GM12878 (cell line): ENCODE measurements at regions not wholly inside any gene's neighbourhood (a gene's known extent, or its start where the extent isn't known, plus 50 kb on each side); places are given as distances from the start of the nearest gene placed in this dataset.

Experiments used
- BRCA1 ChIP-seq: IDR thresholded peaks from 2 replicates; pipeline ENCODE4 v1.6.1; 2011; ENCODE audit warnings: low read depth, low read length, improper control_type of control experiment
- CHD2 ChIP-seq: IDR thresholded peaks from 2 replicates; pipeline ENCODE4 v1.6.1; 2011; ENCODE audit warnings: low read depth, low read length, improper control_type of control experiment, borderline replicate concordance
- E4F1 ChIP-seq: fragments of 450-650 bp; IDR thresholded peaks from 2 replicates; pipeline ENCODE4 v1.6.1; 2018; ENCODE audit warnings: borderline replicate concordance, mild to moderate bottlenecking; ENCODE audit not compliant: partially characterized antibody
- EED ChIP-seq: sonication (generic); IDR thresholded peaks from 2 replicates; pipeline ENCODE4 v1.6.1; 2016; ENCODE audit warnings: antibody characterized with exemption, low read depth
- IRF5 ChIP-seq: fragments of 450-650 bp; IDR thresholded peaks from 2 replicates; pipeline ENCODE4 v1.6.1; 2017; ENCODE audit warnings: borderline replicate concordance
- SREBF1 ChIP-seq: IDR thresholded peaks from 2 replicates; pipeline ENCODE4 v1.6.1; 2012; ENCODE audit warnings: mild to moderate bottlenecking, low read length
- SUZ12 ChIP-seq: fragments of 200-600 bp; sonication (generic); IDR thresholded peaks from one replicate; pipeline ENCODE4 v1.6.1; 2018; ENCODE audit warnings: antibody characterized with exemption, mild to moderate bottlenecking; ENCODE audit not compliant: unreplicated experiment
- TBL1XR1 ChIP-seq: IDR thresholded peaks from 2 replicates; pipeline ENCODE4 v1.6.1; 2012; ENCODE audit warnings: low read depth, low read length, improper control_type of control experiment
- ZBTB11 ChIP-seq: fragments of 450-650 bp; formaldehyde crosslinking; IDR thresholded peaks from 2 replicates; pipeline ENCODE4 v1.5.0; 2022; ENCODE audit warnings: mild to moderate bottlenecking, missing genetic modification characterization
- ZNF24 ChIP-seq: fragments of 450-650 bp; IDR thresholded peaks from 2 replicates; pipeline ENCODE4 v1.6.1; 2017; ENCODE audit warnings: antibody characterized with exemption, mild to moderate bottlenecking

GRCh38 chr12:67925552-67925951 lies 63.7 kb upstream of the IFNG-AS1 start (continued):
- TF ChIP-seq BRCA1 (no peak), SUZ12 (no peak), CHD2 (no peak), ZNF24 (no peak), ZBTB11 (CRISPR knock-in tag) (no peak), E4F1 (no peak), EED (no peak), TBL1XR1 (no peak), IRF5 (no peak), SREBF1 (no peak)
